A673 (cell line): ENCODE measurements at regions not wholly inside any gene's neighbourhood (a gene's known extent, or its start where the extent isn't known, plus 50 kb on each side); places are given as distances from the start of the nearest gene placed in this dataset.
"Not testable (repeated sequence)": the region's sequence is repeated elsewhere in the genome, so short reads cannot be mapped to it uniquely, and the experiment has no call there.

Experiments
- BruUV-seq: library from RNA; stranded (reverse); fragments of 400-500 nt; replicated peaks from 2 replicates; lab custom pipeline; 2021; lab: Mats Ljungman, UMichigan
- CTCF ChIA-PET: fragments of 300-600 bp; sonication (Branson Sonifier 250); formaldehyde crosslinking; loops from one replicate; lab custom pipeline; 2022; ENCODE audit warnings: antibody characterized with exemption; lab: Charles Lee
- POLR2A ChIA-PET: fragments of 300-600 bp; sonication (Branson Sonifier 250); formaldehyde crosslinking; loops from one replicate; lab custom pipeline; 2022; ENCODE audit warnings: antibody characterized with exemption; ENCODE audit not compliant: low non-redundant PET; lab: Charles Lee
- DNase-seq: peaks from one replicate; pipeline ENCODE4 v3.0.0-alpha.2; 2015; ENCODE audit warnings: low spot score
- H3K27ac ChIP-seq: fragments of 200-600 bp; sonication (generic); 2 replicates; pipeline ENCODE4 v1.5.1; 2016; ENCODE audit warnings: mixed run types, low read depth, mild to moderate bottlenecking, mixed read lengths, antibody characterized with exemption, low read length; ENCODE audit not compliant: poor library complexity, severe bottlenecking
- H3K27me3 ChIP-seq: fragments of 200-600 bp; sonication (generic); replicated peaks from 2 replicates; pipeline ENCODE4 v1.6.1; 2017; ENCODE audit warnings: mixed run types, low read depth, mild to moderate bottlenecking, mixed read lengths, antibody characterized with exemption, low read length; ENCODE audit not compliant: insufficient read depth, poor library complexity
- H3K36me3 ChIP-seq: fragments of 200-600 bp; sonication (generic); 2 replicates; pipeline ENCODE4 v1.6.1; 2016; ENCODE audit warnings: mixed run types, mild to moderate bottlenecking, mixed read lengths, antibody characterized with exemption, low read length; ENCODE audit not compliant: insufficient read depth, poor library complexity, severe bottlenecking
- H3K4me1 ChIP-seq: fragments of 200-600 bp; sonication (generic); 2 replicates; pipeline ENCODE4 v1.6.1; 2017; ENCODE audit warnings: mixed run types, mild to moderate bottlenecking, mixed read lengths, antibody characterized with exemption, low read length; ENCODE audit not compliant: insufficient read depth, poor library complexity, severe bottlenecking
- H3K4me3 ChIP-seq: fragments of 200-600 bp; sonication (generic); 2 replicates; pipeline ENCODE4 v1.5.1; 2016; ENCODE audit warnings: low read depth, mixed run types, mild to moderate bottlenecking, mixed read lengths, low read length; ENCODE audit not compliant: poor library complexity, severe bottlenecking
- H3K9me3 ChIP-seq: fragments of 200-600 bp; sonication (generic); 2 replicates; pipeline ENCODE4 v1.6.1; 2016; ENCODE audit warnings: mixed run types, low read depth, mild to moderate bottlenecking, mixed read lengths, antibody characterized with exemption, low read length; ENCODE audit not compliant: poor library complexity, severe bottlenecking
- CTCF ChIP-seq: fragments of 300-800, 200-600 bp; sonication (generic); conservative IDR thresholded peaks from 2 replicates; pipeline ENCODE4 v1.5.1; 2017; ENCODE audit warnings: low read depth, mild to moderate bottlenecking, antibody characterized with exemption, low read length, moderate library complexity, mixed read lengths
- EZH2 ChIP-seq: fragments of 200-600 bp; sonication (generic); IDR thresholded peaks from 2 replicates; pipeline ENCODE4 v1.6.1; 2017; ENCODE audit warnings: borderline replicate concordance, low read depth, mild to moderate bottlenecking, mixed read lengths, antibody characterized with exemption, low read length; ENCODE audit not compliant: poor library complexity, severe bottlenecking
- intact Hi-C: fragments of 100-400 bp; cut with micrococcal nuclease; formaldehyde crosslinking; loops from one replicate; pipeline ENCODE4 v1.10.0; 2022; ENCODE audit not compliant: unreplicated experiment

DNA sequence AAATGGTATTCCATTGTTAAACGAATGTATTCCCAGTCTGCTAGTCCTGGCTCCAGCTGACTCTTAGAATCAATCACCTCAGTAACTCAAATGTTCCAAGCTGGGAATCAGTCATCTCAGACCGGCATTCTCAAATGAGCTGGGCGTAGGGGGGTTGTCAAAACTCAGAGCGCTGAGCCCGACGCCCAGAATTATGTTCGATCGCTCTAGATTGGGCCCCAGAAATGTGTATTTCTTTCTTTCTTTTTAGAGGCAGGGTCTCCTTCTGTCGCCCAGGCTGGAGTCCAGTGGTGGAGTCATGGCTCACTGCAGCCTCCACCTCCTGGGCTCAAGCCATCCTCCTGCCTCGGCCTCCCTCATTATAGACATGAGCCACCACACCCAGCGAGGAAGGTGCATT lies 99.3 kb upstream of the IGF1R start:
- peaks cover 14% of the 10 kb centered on the region for H3K27me3 ChIP-seq
- intact Hi-C loops = no loop called here
- no peaks in the 10 kb centered on the region for H3K36me3 ChIP-seq
- no TSS peak for BruUV-seq
- peak overlapping the region; percentile 51 for H3K4me3 ChIP-seq
- DNase-seq = no peak
- TF ChIP-seq EZH2 (no peak), CTCF (no peak)
- no peaks in the 10 kb centered on the region for H3K9me3 ChIP-seq
- POLR2A ChIA-PET = no interaction called here
- H3K27ac ChIP-seq = no peak overlapping the region
- CTCF ChIA-PET = no interaction called here
- H3K4me1 ChIP-seq = peaks cover 16% of the 10 kb centered on the region

DNA sequence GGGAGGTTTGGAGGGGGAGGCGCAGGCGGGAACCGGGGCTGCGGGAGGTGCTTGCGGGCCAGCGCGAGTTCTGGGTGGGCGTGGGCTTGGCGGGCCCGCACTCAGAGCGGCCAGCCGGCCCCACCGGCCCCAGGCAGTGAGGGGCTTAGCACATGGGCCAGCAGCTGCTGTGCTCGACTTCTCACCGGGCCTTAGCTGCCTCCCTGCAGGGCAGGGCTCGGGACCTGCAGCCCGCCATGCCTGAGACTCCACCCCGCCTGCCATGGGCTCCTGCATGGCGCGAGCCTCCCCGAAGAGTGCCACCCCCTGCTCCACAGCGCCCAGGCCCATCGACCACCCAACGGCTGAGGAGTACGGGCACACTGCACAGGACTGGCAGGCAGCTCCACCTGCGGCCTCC lies 98.6 kb upstream of the IGF1R start:
- H3K4me1 ChIP-seq = peaks cover 16% of the 10 kb centered on the region
- peaks cover 14% of the 10 kb centered on the region for H3K27me3 ChIP-seq
- ChIA-PET POLR2A (no interaction called here), CTCF (no interaction called here)
- TF ChIP-seq EZH2 = no peak
- TF ChIP-seq CTCF = no peak
- no peaks in the 10 kb centered on the region for H3K9me3 ChIP-seq
- H3K27ac ChIP-seq = no peak overlapping the region
- H3K36me3 ChIP-seq = no peaks in the 10 kb centered on the region
- intact Hi-C loops = no loop called here
- no TSS peak for BruUV-seq
- H3K4me3 ChIP-seq = no peak overlapping the region
- no peak for DNase-seq

DNA sequence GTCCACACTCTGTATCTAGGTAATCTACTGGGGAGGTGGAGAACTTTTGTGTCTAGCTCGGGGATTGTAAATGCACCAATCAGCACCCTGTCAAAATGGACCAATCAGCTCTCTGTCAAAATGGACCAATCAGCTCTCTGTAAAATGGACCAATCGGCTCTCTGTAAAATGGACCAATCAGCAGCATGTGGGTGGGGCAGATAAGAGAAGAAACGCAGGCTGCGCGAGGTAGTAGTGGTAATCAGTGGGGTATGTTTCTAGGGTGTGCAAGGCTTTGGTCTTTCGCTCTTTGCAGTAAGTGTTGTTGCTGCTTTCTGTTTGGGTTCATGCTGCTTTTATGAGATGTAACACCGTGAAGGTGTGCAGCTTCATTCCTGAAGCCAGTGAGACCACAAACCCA lies 98.0 kb upstream of the IGF1R start:
- POLR2A ChIA-PET, H3K27ac ChIP-seq, H3K36me3 ChIP-seq, intact Hi-C loops, H3K9me3 ChIP-seq, CTCF ChIA-PET, BruUV-seq, H3K4me3 ChIP-seq, DNase-seq: not testable (repeated sequence)
- Histone ChIP-seq H3K4me1 (peaks cover 16% of the 10 kb centered on the region), H3K27me3 (peaks cover 14% of the 10 kb centered on the region)

DNA sequence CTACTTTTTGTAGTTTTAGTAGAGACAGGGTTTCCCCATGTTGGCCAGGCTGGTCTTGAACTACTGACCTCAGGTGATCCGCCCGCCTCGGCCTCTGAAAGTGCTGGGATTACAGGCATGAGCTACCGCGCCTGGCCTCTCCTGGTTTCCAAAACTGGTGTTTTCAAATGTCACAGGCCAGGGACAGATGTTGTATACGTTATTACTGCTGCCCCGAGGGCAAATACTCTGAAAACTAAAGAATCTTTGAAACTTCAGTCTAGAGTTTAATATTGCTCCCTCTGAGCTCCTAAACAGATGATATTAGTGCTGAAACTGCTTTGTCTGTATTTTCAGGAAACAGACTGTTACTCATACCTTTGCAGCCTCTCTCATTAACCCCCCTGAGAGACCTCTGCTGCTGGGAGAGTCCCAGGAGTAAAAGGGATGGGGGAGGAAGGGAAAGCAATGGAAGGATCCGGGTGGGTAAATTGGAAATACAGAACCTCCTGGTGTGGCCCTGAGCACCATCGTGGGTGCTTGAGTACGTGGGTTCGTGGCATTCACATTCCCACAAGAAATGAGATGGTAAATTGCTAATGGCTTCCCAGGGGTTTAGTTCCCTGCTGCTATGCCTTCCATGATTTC lies 96.3 kb upstream of the IGF1R start:
- BruUV-seq = no TSS peak
- intact Hi-C loops = no loop called here
- POLR2A ChIA-PET = no interaction called here
- Histone ChIP-seq H3K27me3 (peaks cover 10% of the 10 kb centered on the region), H3K4me1 (peaks cover 16% of the 10 kb centered on the region), H3K36me3 (no peaks in the 10 kb centered on the region), H3K9me3 (no peaks in the 10 kb centered on the region), H3K27ac (no peak overlapping the region), H3K4me3 (no peak overlapping the region)
- CTCF ChIA-PET = no interaction called here
- DNase-seq = peak; percentile 17
- TF ChIP-seq CTCF = no peak
- TF ChIP-seq EZH2 = no peak
